HCT116 (cell line): ENCODE measurements at regions not wholly inside any gene's neighbourhood (a gene's known extent, or its start where the extent isn't known, plus 50 kb on each side); places are given as distances from the start of the nearest gene placed in this dataset.

Experiments used
- ATAC-seq: fragments of 200-7000 bp; cut with Tn5 transposase; 2 replicates; pipeline ENCODE4 v1.9.1; 2020; ENCODE audit warnings: mild to moderate bottlenecking, moderate library complexity
- BruUV-seq: library from RNA; stranded (reverse); fragments of 400-500 nt; replicated peaks from 2 replicates; lab custom pipeline; 2021; lab: Mats Ljungman, UMichigan
- CTCF ChIA-PET: fragments of 300-600 bp; sonication (Branson Sonifier 250); formaldehyde crosslinking; loops from one replicate; lab custom pipeline; 2021; ENCODE audit warnings: antibody characterized with exemption; lab: Charles Lee
- POLR2A ChIA-PET: fragments of 300-600, 350-600 bp; sonication (Branson Sonifier 250); formaldehyde crosslinking; loops from one replicate; lab custom pipeline; 2021; ENCODE audit warnings: antibody characterized with exemption; lab: Charles Lee
- RAD21 ChIA-PET, 2 experiments: fragments of 300-600 bp; sonication (Branson Sonifier 250); formaldehyde crosslinking; loops; one replicate each; lab custom pipeline; 2023; ENCODE audit warnings: low total read pairs in 2 of 2; ENCODE audit not compliant: uncharacterized antibody in 2 of 2, unreplicated experiment in 2 of 2, low non-redundant PET in 1 of 2; lab: Charles Lee
- DNase-seq: peaks from one replicate; pipeline ENCODE4 v3.0.0-alpha.2; 2010; ENCODE audit warnings: low read depth, low spot score
- H2AFZ ChIP-seq: fragments of 200-600 bp; shearing (Covaris generic), sonication (generic); 2 replicates; pipeline ENCODE4 v1.6.1; 2017; ENCODE audit warnings: low read depth, mixed run types, mixed read lengths, antibody characterized with exemption, low read length; ENCODE audit not compliant: poor library complexity, severe bottlenecking
- H3K27ac ChIP-seq: 2 replicates; pipeline ENCODE4 v1.5.1; 2012; ENCODE audit warnings: low read depth, low read length
- H3K27me3 ChIP-seq: fragments of 200-600 bp; sonication (generic); 2 replicates; pipeline ENCODE4 v1.6.1; 2016; ENCODE audit warnings: mixed run types, low read length, mixed read lengths; ENCODE audit not compliant: insufficient read depth
- H3K36me3 ChIP-seq, 2 experiments: fragments of 200-500 bp in 1 of 2; fragments of 200-600 bp in 1 of 2; sonication (Bioruptor generic) in 1 of 2; sonication (generic) in 1 of 2; 2 replicates each; pipeline versions ENCODE4 v1.5.1 to v1.6.1; 2014 to 2016; ENCODE audit warnings: low read length in 2 of 2, inconsistent platforms in 1 of 2, mixed read lengths in 1 of 2, mixed run types in 1 of 2; ENCODE audit not compliant: insufficient read depth in 2 of 2, control insufficient read depth in 1 of 2
- H3K4me1 ChIP-seq, 2 experiments: fragments of 200-600 bp in 1 of 2; sonication (generic) in 1 of 2; 2 replicates each; pipeline versions ENCODE4 v1.5.1 to v1.6.1; 2012 to 2017; ENCODE audit warnings: low read length in 2 of 2, inconsistent platforms in 1 of 2, mild to moderate bottlenecking in 1 of 2, mixed read lengths in 1 of 2, mixed run types in 1 of 2, moderate library complexity in 1 of 2; ENCODE audit not compliant: insufficient read depth in 2 of 2, control insufficient read depth in 1 of 2
- H3K4me2 ChIP-seq: fragments of 200-600 bp; sonication (generic); 2 replicates; pipeline ENCODE4 v1.6.1; 2017; ENCODE audit warnings: mixed run types, low read length, mixed read lengths
- H3K4me3 ChIP-seq, 2 experiments: fragments of 200-600 bp in 1 of 2; sonication (generic) in 1 of 2; replicated peaks in 1 of 2; 2 replicates each; pipeline ENCODE4 v1.5.1; 2011 to 2016; ENCODE audit warnings: low read length in 2 of 2, control low read depth in 1 of 2, low read depth in 1 of 2, mild to moderate bottlenecking in 1 of 2, mixed read lengths in 1 of 2, mixed run types in 1 of 2
- H3K79me2 ChIP-seq: fragments of 200-600 bp; sonication (generic); 2 replicates; pipeline ENCODE4 v1.6.1; 2017; ENCODE audit warnings: mild to moderate bottlenecking, mixed run types, low read length, moderate library complexity, mixed read lengths; ENCODE audit not compliant: insufficient read depth
- H3K9ac ChIP-seq: fragments of 200-600 bp; sonication (generic); 2 replicates; pipeline ENCODE4 v1.6.1; 2016; ENCODE audit warnings: low read length, mixed read lengths
- H3K9me2 ChIP-seq: fragments of 200-600 bp; sonication (generic), shearing (Covaris generic); 2 replicates; pipeline ENCODE4 v1.6.1; 2017; ENCODE audit warnings: mixed run types, mild to moderate bottlenecking, moderate library complexity; ENCODE audit not compliant: insufficient read depth
- H3K9me3 ChIP-seq, 2 experiments: fragments of 200-500 bp in 1 of 2; fragments of 200-600 bp in 1 of 2; sonication (Bioruptor generic) in 1 of 2; sonication (generic) in 1 of 2; 2 replicates each; pipeline ENCODE4 v1.6.1; 2014 to 2017; ENCODE audit warnings: low read length in 2 of 2, mixed read lengths in 2 of 2, inconsistent platforms in 1 of 2, low read depth in 1 of 2, mild to moderate bottlenecking in 1 of 2, mixed run types in 1 of 2, moderate library complexity in 1 of 2; ENCODE audit not compliant: control insufficient read depth in 1 of 2, insufficient read depth in 1 of 2
- H4K20me1 ChIP-seq: fragments of 200-600 bp; sonication (generic), shearing (Covaris generic); 2 replicates; pipeline ENCODE4 v1.6.1; 2017; ENCODE audit warnings: mixed run types, mild to moderate bottlenecking, moderate library complexity; ENCODE audit not compliant: insufficient read depth
- CBX3 ChIP-seq: IDR thresholded peaks from 2 replicates; pipeline ENCODE4 v1.6.1; 2012; ENCODE audit warnings: low read depth
- ELF1 ChIP-seq: IDR thresholded peaks from 2 replicates; pipeline ENCODE4 v1.6.1; 2012; ENCODE audit warnings: low read depth, borderline replicate concordance
- EZH2 ChIP-seq: fragments of 200-600 bp; sonication (generic); IDR thresholded peaks from 2 replicates; pipeline ENCODE4 v1.6.1; 2017; ENCODE audit warnings: antibody characterized with exemption, mixed run types
- JUND ChIP-seq: IDR thresholded peaks from 2 replicates; pipeline ENCODE4 v1.6.1; 2012
- POLR2A ChIP-seq: IDR thresholded peaks from 2 replicates; pipeline ENCODE4 v1.7.0; 2011; ENCODE audit warnings: borderline replicate concordance; ENCODE audit not compliant: insufficient read depth, insufficient read length; ENCODE audit errors: extremely low read depth
- POLR2AphosphoS5 ChIP-seq: IDR thresholded peaks from 2 replicates; pipeline ENCODE4 v1.6.1; 2011; ENCODE audit warnings: mild to moderate bottlenecking, low read depth, low read length, moderate library complexity
- RAD21 ChIP-seq: IDR thresholded peaks from 2 replicates; pipeline ENCODE4 v1.6.1; 2012; ENCODE audit warnings: low read depth, mild to moderate bottlenecking
- SIN3A ChIP-seq: IDR thresholded peaks from 2 replicates; pipeline ENCODE4 v1.6.1; 2012; ENCODE audit warnings: low read depth
- SP1 ChIP-seq: IDR thresholded peaks from 2 replicates; pipeline ENCODE4 v1.6.1; 2012; ENCODE audit warnings: low read depth
- SRF ChIP-seq: IDR thresholded peaks from 2 replicates; pipeline ENCODE4 v1.6.1; 2012; ENCODE audit warnings: low read depth
- TCF7L2 ChIP-seq: IDR thresholded peaks from 2 replicates; pipeline ENCODE4 v1.7.0; 2011; ENCODE audit warnings: borderline replicate concordance, inconsistent platforms; ENCODE audit not compliant: insufficient read depth, insufficient read length; ENCODE audit errors: extremely low read depth
- YY1 ChIP-seq: IDR thresholded peaks from 2 replicates; pipeline ENCODE4 v1.6.1; 2011; ENCODE audit warnings: low read length, low read depth, moderate library complexity, mild to moderate bottlenecking; ENCODE audit not compliant: insufficient replicate concordance; ENCODE audit errors: extremely low read depth
- ZFX ChIP-seq: fragments of 450-650 bp; IDR thresholded peaks from 2 replicates; pipeline ENCODE4 v1.6.1; 2017
- ZNF274 ChIP-seq: fragments of 200-500 bp; sonication (Bioruptor generic); IDR thresholded peaks from 2 replicates; pipeline ENCODE4 v1.6.1; 2014; ENCODE audit warnings: mild to moderate bottlenecking, low read depth, low read length, inconsistent platforms
- intact Hi-C: fragments of 100-400 bp; cut with micrococcal nuclease; formaldehyde crosslinking; loops from 2 replicates; pipeline ENCODE4 v1.10.0; 2022
- TF ChIP-seq, protein P1 (sequence below): IDR thresholded peaks from 2 replicates; pipeline ENCODE4 v1.6.1; 2012; ENCODE audit warnings: low read depth
- TF ChIP-seq, protein P2 (sequence below): IDR thresholded peaks from 2 replicates; pipeline ENCODE4 v1.6.1; 2012
- TF ChIP-seq, protein P3 (sequence below): IDR thresholded peaks from 2 replicates; pipeline ENCODE4 v1.6.1; 2011; ENCODE audit warnings: mild to moderate bottlenecking, low read length, moderate library complexity; ENCODE audit not compliant: insufficient replicate concordance; ENCODE audit errors: extremely low read depth
- TF ChIP-seq, protein P4 (sequence below), 3 experiments: fragments of 200-600 bp in 1 of 3; sonication (generic) in 1 of 3; IDR thresholded peaks in 2 of 3; conservative IDR thresholded peaks in 1 of 3; 2 replicates each; pipeline ENCODE4 v1.5.1; 2012 to 2017; ENCODE audit warnings: low read depth in 2 of 3, low read length in 2 of 3, antibody characterized with exemption in 1 of 3, borderline replicate concordance in 1 of 3, control low read depth in 1 of 3, mild to moderate bottlenecking in 1 of 3, mixed read lengths in 1 of 3, mixed run types in 1 of 3, moderate library complexity in 1 of 3; ENCODE audit not compliant: insufficient read depth in 1 of 3
- TF ChIP-seq, protein P5 (sequence below): IDR thresholded peaks from 2 replicates; pipeline ENCODE4 v1.6.1; 2012

DNA sequence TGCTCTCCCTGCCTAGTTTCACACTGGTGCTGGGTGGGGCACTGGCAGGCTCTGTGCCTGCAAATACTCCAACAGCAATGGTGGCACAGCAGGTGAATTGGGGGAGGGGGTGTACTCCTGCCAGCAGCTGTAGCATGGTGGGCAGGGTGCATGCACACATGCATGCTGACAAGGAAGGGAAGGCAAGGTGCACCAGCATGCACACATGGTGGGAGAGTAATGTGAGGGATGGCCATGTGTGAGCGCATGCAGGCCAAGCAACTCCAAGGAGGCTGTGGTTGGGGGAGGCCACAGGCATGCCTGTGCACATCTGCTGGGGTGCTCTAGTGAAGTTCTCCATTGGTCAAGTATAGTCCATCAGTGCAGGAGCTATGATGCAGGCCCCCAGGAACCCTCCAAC is 54.5 kb upstream of the INPP4B start (continued):
- TF ChIP-seq, protein P1, sequence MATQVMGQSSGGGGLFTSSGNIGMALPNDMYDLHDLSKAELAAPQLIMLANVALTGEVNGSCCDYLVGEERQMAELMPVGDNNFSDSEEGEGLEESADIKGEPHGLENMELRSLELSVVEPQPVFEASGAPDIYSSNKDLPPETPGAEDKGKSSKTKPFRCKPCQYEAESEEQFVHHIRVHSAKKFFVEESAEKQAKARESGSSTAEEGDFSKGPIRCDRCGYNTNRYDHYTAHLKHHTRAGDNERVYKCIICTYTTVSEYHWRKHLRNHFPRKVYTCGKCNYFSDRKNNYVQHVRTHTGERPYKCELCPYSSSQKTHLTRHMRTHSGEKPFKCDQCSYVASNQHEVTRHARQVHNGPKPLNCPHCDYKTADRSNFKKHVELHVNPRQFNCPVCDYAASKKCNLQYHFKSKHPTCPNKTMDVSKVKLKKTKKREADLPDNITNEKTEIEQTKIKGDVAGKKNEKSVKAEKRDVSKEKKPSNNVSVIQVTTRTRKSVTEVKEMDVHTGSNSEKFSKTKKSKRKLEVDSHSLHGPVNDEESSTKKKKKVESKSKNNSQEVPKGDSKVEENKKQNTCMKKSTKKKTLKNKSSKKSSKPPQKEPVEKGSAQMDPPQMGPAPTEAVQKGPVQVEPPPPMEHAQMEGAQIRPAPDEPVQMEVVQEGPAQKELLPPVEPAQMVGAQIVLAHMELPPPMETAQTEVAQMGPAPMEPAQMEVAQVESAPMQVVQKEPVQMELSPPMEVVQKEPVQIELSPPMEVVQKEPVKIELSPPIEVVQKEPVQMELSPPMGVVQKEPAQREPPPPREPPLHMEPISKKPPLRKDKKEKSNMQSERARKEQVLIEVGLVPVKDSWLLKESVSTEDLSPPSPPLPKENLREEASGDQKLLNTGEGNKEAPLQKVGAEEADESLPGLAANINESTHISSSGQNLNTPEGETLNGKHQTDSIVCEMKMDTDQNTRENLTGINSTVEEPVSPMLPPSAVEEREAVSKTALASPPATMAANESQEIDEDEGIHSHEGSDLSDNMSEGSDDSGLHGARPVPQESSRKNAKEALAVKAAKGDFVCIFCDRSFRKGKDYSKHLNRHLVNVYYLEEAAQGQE, result no peak

DNA sequence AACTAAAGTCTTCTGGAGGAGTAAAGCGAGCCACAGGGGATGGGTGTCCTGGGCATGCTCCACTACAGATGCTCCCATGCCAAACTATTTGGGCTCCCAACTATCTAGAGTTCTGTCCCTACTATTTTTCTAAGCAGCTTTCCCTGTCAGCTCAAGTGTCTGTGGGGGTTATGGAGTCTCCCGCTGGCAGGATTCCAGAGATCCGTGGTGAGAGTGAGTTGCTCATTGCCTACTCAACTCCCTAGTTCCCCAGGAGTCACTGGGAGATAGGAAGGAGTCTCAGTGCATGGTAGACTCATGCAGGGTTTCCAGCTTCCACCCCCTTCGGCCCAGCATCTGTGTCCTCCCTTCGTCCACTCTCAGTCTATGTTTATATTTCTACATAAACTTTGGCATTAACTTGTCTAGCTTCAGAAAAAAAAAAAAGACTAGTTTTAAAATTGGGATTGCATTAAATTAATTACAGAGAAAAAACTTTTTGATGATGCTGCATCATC is 55.1 kb upstream of the INPP4B start:
- ChIA-PET CTCF (no interaction called here), RAD21 (no interaction called here), POLR2A (no interaction called here)
- intact Hi-C loops, result no loop called here
- H3K4me2 ChIP-seq, result no peak overlapping the region
- no peak overlapping the region for H3K9ac ChIP-seq
- no peak overlapping the region for H2AFZ ChIP-seq
- H3K9me3 ChIP-seq, result 0 out of 4 replicates have a peak, but pooled peaks cover 0 to 3% of the 10 kb centered on the region in 2 experiments
- H3K79me2 ChIP-seq, result no peaks in the 10 kb centered on the region
- H3K4me1 ChIP-seq, result no peaks in the 10 kb centered on the region
- H3K27ac ChIP-seq, result no peak overlapping the region
- H3K4me3 ChIP-seq, result no peak overlapping the region
- no peaks in the 10 kb centered on the region for H3K27me3 ChIP-seq
- H3K36me3 ChIP-seq, result no peaks in the 10 kb centered on the region
- no peak for DNase-seq
- no peak for ATAC-seq
- no peaks in the 10 kb centered on the region for H3K9me2 ChIP-seq
- no TSS peak for BruUV-seq
- no peaks in the 10 kb centered on the region for H4K20me1 ChIP-seq
- TF ChIP-seq SRF (no peak), ELF1 (no peak), JUND (no peak), POLR2AphosphoS5 (no peak), SIN3A (no peak), ZNF274 (no peak), YY1 (no peak), RAD21 (no peak), CBX3 (no peak), ZFX (no peak), SP1 (no peak), TCF7L2 (no peak), POLR2A (no peak), EZH2 (no peak)
- TF ChIP-seq, protein P2, sequence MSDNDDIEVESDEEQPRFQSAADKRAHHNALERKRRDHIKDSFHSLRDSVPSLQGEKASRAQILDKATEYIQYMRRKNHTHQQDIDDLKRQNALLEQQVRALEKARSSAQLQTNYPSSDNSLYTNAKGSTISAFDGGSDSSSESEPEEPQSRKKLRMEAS, result no peak
- TF ChIP-seq, protein P3, sequence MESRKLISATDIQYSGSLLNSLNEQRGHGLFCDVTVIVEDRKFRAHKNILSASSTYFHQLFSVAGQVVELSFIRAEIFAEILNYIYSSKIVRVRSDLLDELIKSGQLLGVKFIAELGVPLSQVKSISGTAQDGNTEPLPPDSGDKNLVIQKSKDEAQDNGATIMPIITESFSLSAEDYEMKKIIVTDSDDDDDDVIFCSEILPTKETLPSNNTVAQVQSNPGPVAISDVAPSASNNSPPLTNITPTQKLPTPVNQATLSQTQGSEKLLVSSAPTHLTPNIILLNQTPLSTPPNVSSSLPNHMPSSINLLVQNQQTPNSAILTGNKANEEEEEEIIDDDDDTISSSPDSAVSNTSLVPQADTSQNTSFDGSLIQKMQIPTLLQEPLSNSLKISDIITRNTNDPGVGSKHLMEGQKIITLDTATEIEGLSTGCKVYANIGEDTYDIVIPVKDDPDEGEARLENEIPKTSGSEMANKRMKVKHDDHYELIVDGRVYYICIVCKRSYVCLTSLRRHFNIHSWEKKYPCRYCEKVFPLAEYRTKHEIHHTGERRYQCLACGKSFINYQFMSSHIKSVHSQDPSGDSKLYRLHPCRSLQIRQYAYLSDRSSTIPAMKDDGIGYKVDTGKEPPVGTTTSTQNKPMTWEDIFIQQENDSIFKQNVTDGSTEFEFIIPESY, result no peak
- TF ChIP-seq, protein P4, sequence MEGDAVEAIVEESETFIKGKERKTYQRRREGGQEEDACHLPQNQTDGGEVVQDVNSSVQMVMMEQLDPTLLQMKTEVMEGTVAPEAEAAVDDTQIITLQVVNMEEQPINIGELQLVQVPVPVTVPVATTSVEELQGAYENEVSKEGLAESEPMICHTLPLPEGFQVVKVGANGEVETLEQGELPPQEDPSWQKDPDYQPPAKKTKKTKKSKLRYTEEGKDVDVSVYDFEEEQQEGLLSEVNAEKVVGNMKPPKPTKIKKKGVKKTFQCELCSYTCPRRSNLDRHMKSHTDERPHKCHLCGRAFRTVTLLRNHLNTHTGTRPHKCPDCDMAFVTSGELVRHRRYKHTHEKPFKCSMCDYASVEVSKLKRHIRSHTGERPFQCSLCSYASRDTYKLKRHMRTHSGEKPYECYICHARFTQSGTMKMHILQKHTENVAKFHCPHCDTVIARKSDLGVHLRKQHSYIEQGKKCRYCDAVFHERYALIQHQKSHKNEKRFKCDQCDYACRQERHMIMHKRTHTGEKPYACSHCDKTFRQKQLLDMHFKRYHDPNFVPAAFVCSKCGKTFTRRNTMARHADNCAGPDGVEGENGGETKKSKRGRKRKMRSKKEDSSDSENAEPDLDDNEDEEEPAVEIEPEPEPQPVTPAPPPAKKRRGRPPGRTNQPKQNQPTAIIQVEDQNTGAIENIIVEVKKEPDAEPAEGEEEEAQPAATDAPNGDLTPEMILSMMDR (IDR thresholded peaks at IDR 0.05 in 2 of 3, conservative IDR thresholded peaks at IDR 0.05 in 1 of 3; ENCODE audit: borderline replicate concordance in 1 of 3, insufficient read depth in 1 of 3, low read depth in 2 of 3, low read length in 2 of 3), result no peak
- TF ChIP-seq, protein P5, sequence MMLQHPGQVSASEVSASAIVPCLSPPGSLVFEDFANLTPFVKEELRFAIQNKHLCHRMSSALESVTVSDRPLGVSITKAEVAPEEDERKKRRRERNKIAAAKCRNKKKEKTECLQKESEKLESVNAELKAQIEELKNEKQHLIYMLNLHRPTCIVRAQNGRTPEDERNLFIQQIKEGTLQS, result no peak
